ENCODE measurements at regions not wholly inside any gene's neighbourhood (a gene's known extent, or its start where the extent isn't known, plus 50 kb on each side); places are given as distances from the start of the nearest gene placed in this dataset.

DNA sequence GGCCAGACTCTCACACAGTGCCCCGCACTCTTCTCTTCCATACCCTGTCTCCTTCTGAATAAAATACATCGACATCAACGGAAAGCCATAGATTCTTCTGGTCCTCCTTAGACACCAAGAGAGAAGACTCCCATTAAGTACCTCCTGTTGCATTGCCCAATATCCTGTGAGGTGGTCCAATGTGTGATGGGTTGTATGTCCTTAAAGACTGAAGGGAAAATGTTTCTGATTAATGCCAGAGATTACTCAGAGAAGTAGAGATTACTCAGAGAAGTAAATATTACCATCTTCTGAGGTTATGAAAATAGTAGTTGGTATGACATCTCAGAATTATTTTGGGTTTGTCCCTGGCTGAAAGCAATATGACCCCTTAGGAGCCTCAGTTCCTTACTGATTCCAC, 60.8 kb upstream of the GALNT15 start:
- DNase-seq (ENCODE audit: low read depth), result peak; percentile 82

DNA sequence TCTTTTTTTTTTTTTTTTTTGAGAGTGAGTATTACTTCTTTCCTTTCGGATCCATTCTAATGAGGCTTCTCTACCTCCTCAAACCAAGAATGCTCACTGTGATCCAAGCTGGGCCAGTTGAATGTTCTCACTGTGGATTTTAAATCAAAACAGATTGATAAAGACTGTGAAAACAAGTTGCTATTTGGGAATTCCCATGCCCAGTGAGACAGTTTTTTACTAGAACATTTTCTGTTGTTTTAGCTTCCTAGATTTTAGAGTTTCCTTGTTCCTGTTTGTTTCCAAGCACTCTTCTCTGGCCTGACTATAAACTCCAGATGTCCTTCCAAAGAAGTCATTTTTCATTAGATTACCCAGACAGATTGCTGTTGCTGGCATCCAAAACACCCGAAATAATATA, 60.1 kb upstream of the GALNT15 start:
- DNase-seq (ENCODE audit: low read depth), result no peak

DNA sequence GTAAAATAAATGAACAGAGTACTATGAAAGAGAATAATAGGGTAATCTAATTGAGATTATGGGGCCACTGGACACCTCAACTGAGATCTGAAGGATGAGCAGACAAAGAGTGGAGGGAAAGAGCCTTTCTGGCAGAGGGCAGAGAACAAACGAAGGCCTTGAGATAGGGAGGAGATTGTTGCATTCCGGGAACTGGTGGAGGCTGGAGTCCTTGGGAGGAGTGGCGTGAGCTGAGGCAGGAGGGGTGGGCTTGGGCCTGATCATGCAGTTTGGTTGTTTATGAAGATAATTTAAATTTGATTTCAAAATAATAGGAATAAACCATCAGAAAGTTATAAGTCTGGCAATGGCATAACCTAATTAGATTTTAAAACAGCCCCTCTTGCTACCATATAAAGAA, 59.5 kb upstream of the GALNT15 start:
- DNase-seq (ENCODE audit: low read depth), result no peak

DNA sequence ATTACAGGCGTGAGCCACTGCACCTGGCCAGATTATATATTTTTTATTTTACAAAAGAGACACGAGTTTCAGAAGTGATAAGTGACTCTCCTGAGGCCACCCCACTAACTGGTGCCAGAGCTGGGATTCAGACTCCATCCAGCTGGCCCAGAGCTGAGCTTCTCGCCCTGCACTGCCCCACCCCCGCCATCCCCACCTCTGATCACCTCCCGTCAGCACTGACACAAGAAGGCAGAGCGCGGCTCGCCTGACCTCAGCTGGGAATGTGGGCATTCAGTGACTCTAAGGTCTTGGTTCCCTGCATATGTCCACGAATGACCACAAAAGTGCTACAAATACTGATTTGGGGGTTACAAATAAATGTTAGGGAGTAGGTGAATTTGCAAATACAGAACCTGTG, 56.1 kb upstream of the GALNT15 start:
- DNase-seq (ENCODE audit: low read depth), result no peak

DNA sequence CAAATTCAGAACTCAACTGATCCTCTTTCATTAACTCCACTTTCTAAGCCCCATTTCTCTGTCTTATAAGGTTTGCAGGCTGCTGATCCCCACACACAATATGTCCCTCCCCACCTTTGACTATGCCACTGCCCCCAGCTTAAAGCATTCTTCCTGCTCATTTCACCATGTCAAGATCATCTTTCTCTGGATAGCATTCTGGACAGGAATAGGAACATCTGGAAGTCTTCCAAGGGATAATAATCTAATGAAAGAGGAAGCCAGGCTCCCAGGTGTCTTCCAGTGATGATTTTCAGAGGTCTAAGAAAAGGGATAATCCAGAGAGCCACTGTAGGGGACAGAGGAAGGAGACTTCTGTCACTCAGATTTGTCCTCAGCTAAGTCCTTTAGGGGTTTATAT, 54.6 kb upstream of the GALNT15 start:
- DNase-seq (ENCODE audit: low read depth), result no peak

DNA sequence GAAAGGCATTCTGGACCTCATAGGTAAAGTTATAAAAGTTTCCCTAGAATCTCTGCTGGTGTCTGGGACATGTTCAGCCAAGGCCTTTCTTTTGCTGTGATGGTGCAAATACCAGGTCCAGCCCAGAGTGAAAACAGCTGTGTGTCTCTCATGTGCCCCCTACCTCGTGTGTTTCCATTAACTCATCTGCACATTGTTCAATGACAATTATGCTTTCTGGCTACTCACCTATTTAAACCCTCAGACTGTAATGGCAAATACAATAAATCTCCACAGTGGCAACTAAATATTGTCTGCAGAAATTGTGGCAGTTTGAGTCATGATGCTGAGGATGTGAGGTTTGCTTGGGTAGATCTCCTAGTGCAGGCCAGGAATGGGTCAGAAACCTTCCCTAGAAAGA, 53.1 kb upstream of the GALNT15 start:
- DNase-seq (ENCODE audit: low read depth), result no peak

DNA sequence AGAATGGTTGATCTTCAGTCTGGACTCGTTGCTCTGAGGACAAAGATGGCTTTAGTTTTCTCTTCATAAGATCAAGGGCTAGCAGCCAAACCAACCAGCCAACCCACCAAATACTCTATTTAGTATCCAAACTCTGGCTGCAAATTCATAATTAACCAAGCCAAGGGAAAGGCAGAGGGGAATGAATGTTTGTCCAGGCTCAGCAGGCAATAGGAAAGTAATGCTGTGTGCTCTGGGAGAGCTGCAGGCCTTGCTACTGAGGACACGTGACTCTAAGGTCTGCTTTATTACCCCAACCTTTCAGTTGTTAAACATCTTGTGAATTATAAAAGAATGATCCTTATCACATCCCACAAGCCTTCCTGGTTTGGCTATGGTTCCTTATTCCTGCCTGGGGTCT, 52.3 kb upstream of the GALNT15 start:
- DNase-seq (ENCODE audit: low read depth), result no peak

DNA sequence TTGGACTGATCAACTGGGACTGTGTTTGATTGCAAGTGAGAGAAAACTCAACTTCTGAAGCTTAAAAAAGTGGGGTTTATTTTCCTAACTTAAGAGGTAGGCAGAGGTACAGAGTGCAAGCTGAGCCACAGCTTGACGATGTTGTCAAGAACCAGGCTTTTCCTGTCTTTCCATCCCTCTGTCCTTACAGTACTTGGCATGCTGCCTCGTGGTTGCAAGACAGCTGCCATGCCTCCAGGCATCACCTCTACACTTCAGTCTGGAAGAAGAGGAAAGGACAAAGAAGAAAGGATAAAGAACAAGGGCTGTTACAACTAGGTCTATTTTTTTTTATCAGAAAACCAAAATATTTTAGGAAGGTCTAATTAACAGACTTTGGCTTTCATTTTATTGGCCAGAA, 51.8 kb upstream of the GALNT15 start:
- DNase-seq (ENCODE audit: low read depth), result no peak

DNA sequence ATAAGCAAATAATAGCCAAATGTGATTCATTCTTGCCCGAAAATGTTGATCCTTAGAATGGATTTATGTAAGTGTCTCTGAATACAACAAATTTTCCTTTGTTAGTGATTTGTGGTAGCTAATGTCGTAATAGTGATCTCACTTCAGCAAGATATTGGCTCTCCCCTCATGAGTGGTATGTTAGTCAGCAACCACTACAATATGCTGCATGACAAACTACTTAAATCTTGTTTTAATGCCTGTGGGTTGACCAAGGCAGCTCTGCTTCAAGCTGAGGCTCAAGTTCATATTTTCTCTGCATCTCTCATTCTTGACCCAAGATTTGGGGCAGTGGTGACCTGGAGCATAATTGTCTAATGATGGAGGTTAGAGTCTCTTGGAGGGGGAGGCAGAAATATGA, 49.8 kb upstream of the GALNT15 start:
- peak; percentile 92 for DNase-seq (ENCODE audit: low read depth)

Measured in HS-5 (cell line).